NCI-H1694 (cell line): ENCODE measurements at regions not wholly inside any gene's neighbourhood (a gene's known extent, or its start where the extent isn't known, plus 50 kb on each side); places are given as distances from the start of the nearest gene placed in this dataset.
"Not testable (repeated sequence)": the region's sequence is repeated elsewhere in the genome, so short reads cannot be mapped to it uniquely, and the experiment has no call there.

Experiments used
- DNase-seq: peaks from one replicate; lab custom pipeline; 2025; lab: John Stamatoyannopoulos, UW

DNA sequence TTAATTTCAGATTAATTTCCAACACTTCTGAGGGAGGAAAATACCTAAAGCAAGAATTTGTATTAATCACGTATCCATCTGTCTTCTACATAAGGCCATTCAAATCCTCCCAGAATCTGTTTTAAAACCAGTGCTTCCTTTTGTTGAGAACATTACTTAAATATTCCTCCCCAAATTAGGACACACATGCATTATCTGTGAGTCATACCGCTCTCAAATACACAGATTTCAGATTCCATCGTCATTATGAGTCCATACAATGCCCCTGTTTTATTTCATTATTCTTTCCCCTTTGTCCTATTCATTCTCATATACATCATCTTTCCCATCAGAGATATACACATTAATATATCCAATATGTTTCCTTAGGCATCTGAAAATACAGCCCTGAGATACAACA is 57.3 kb upstream of the PRSS12 start:
- no peak for DNase-seq

DNA sequence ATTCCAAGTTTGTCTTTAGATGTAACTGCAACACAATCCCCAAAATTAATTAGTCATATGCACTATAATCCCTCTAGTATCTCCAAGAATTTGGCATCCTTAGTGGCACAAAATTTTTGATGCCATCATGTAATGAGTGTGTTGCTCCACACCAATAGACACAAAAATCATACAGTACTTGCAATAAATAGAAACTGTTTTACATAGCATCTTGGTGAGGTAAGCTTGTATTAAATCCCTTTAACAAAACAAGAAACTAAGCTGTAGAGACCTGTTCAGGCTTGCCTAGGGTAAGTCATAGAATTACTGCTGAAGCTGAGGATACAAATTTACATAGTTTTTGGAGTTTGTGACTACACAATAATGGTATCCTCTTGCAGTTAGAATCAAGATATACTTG is 64.5 kb upstream of the PRSS12 start:
- no peak for DNase-seq

DNA sequence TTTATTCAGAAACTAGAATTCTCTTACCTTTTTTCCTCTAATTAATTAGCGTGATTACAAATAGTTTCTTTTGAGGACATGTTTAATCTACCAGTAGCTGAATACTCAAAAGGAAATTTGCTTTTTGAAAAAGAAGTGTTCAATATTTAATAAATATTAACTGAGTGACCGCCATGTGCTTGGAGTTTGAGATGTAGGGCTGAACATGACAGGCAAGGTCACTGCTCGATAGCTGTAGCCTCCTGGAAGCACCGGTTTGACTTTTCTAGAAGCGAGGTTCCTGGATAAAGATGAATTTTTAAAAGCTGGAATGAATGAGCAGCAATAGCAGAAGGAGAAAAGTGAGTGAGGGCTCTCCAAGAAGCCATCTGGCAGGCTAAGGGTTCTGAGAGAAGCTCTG is 65.0 kb upstream of the PRSS12 start:
- DNase-seq, result not testable (repeated sequence)

DNA sequence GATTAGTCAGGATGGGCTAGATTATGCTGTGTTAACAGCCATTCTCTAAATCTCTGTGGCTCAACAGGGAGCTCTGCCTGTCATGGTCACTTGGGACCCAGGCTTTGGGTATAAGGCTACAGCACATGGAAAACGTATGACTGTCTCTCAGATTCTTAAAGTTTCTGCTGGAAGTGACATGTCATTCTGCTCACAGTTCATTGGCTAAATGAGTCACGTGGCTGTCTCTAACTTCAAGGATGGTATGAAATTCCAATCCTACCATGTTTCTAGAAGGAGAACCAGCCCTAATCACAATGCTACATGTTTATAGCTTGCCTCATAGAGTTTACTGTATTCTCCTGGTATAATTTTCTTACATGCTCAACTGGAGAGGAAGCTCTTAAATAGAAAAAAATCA is 65.6 kb upstream of the PRSS12 start:
- not testable (repeated sequence) for DNase-seq

DNA sequence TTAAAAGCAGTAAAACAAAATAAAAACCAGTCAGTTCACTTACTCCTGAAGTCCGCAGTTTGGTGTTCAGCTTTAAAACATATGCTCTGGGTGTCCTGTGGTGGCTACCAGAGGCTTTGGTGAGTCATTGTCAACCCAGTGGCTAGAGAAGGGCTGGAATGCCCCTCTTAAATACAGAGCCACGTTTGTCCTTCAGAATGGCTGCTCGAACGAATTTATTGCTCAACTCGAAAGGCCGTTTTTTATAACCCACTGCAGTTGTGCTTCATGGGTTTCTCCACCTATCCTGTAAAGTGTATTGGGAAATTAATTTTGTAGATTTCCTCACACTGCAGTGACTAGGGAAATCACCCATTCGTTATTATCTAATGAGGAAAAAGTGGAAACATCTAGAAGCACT is 66.8 kb upstream of the PRSS12 start:
- DNase-seq, result not testable (repeated sequence)

DNA sequence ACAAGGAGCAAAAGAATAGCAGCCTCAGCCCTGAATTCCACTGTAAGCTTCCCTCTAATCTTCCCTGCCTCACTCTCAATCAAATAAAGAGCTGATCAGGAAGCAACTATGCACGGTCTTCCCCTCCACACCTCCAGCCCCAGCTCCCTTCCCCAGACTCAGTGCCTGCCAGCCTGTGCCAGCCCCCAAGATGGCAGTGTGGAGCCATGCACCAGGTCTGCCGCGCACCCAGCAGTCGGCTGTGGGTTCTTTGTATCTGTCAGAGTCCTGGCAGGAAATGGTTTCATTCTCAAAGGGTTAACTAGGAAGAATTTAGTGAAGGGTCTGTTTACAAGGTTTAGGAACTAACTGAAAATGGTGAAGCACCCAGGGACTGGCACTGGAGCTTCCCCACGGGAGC is 71.3 kb upstream of the PRSS12 start:
- DNase-seq, result not testable (repeated sequence)

DNA sequence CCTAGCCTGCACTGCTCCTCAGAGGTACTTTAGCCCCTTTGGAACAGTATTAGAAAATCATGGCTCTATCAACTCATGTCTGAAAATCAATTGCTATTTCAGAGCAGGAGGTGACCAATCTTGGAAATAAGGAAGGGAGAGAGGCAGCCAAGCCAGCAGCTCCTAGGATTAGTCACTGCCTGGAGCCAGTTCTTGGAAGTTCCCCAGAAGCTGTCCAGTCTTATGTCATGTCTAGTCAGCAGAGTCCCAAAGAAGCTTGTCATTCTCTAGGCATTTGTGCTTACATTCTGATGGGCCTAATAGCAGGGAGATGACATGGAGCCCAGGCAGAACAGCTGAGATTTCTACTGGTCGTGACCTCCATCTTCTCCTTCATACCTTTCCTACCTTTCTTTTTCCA is 76.1 kb upstream of the PRSS12 start:
- not testable (repeated sequence) for DNase-seq

DNA sequence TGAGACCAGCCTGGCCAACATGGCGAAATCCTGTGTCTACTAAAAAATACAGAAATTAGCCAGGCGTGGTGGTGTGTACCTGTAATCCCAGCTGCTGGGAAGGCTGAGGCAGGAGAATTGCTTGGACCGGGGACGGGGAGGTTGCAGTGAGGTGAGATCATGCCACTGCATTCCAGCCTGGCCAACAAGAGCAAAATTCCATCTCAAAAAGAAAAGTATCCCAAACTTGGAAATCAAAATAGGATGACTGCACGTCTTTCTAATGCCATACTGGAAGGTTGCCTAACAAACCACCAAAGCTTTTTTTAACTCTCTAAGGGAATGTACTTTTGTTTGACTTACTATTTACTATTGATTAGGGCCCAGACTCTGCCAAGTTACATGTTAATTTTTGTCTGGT is 79.6 kb upstream of the PRSS12 start:
- not testable (repeated sequence) for DNase-seq

DNA sequence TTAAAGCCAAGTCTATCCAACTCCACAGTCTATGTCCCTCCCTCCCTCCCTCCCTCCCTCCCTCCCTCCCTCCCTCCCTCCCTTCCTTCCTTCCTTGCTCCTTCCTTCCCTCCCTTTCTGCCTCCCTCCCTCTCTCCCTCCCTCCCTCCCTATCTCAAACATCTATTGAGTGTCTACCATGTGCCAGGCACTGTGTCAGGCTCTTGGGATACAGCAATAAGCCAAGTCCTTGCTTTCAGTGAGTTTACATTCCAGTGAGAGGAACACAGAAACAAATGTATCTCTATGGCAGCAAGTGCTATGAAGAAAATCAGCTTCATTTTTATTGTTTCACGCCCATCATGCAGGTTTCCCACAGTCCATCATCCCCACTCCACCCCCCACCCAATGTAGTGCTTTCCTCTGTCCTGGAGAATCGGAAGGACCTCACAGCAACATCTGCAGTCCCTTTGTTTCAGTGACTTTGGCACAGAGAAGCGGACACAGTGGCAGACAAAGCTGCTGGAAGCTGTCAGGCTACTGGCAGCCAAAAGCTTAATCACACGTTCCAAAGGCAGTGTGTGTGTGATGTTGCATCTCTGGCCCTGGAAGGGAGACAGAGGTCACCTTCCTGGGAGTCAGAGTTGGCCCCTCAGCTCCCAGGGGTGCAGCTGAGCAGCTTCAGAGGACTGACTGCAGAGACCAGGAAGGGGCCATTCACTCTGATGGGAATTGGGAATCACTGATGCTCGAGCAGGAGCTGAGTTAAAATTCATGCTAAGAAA is 81.0 kb upstream of the PRSS12 start:
- DNase-seq, result not testable (repeated sequence)

DNA sequence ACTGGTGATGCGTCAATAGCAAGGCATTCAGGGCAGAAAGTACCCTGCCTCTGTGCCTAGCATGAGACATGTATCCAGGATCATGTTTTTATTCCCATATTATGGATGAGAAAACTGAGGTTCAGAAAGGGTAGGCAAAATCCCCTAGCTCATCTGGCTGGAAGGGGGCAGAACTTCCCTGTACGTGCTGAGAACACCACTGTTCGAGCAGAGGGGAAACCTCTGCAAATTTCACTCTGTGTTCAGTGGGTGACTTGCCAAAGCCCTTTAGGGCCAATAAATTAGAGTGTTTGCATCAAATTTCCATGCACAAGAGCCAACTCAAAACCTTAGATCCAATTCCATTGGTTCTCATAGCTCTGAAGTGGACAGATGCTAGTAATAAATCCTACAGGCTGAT is 82.6 kb upstream of the PRSS12 start:
- DNase-seq, result not testable (repeated sequence)

DNA sequence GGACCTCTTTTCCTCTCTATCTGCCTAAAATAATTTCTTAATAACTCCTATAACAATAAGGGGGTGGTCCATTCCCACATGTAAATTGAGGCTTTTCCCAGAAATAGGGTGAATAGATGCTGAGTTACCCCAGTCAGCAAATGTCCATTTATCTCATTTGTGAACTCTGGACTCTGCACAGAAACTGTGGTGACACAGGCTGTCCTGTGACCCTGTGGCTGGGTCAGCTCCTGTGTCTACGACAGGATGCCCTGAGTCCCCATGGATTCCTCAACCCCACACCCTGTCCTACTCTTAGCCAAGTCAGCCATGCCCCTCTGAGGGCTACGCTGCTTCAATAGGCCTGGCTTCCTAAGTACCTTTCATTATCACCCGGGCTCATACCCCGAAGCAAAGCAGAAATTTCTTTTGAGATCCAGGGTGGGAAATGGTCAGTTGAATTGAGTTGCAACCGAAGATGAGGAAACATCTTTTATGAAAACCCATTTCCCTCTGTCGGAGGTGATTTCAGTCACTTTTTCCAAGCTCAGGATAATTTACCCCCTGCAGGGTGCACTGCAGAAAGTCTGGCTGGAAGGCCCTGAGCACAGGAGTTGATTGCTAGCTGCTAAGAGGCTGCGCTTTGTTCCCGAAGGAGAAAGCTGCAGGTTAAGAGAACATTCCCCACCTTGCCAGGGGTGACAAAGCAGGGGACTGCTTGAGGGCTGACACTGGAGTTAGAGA is 89.5 kb upstream of the PRSS12 start:
- not testable (repeated sequence) for DNase-seq

DNA sequence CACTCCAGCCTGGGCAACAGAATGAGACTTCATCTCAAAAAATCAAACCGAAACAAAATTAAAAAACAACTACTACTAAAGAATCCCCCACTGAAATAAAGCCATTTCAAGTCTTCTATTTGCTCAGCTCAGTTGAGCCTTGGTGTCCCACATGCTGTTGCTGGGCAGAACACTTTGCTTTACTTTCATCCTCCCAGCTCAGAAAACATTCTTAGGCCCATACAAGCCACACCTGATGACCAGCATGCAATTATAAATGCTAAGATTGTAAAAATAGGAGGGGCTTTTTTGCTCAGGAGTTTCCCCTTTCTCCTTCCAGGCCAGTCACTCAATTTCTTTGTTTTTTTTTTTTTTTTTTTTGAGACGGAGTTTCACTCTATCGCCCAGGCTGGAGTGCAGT is 94.6 kb upstream of the PRSS12 start:
- not testable (repeated sequence) for DNase-seq

DNA sequence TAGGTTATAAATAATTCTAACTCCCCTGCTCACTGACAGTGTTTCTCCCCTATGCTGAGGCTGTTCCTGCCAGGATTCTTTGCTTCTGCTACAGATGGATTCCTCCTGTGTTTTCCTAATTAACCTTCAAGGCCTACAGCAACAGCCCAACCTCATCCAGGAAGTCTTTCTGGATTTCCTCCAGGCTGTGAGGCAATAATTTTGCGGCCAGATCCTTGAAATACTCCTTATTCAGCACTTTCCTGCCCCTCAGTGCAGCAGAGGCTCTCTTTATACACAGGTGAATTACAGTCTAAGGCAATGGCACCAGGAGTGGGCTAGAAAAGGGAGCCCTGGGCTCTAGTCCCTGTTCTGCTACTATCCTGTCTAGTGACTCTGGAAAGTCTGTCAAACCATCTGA is 102.1 kb upstream of the PRSS12 start:
- DNase-seq, result not testable (repeated sequence)

DNA sequence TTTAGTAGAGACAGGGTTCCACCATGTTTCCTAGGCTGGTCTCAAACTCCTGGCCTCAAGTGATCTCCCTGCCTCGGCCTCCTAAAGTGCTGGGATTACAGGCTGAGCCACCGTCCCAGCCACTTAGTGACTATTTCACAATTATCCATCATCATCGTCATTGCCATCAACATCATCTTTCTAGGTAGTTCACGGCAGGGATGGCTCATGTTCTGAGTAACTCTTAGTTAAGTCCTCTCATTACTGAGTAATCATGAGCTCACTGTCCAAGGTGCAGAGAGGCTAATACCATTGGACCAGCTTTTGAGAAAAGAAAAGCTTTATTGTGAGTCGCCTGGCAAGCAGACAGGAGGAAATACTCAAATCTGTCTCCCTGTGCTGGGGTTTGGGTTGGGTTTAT is 108.6 kb upstream of the PRSS12 start:
- DNase-seq, result not testable (repeated sequence)

DNA sequence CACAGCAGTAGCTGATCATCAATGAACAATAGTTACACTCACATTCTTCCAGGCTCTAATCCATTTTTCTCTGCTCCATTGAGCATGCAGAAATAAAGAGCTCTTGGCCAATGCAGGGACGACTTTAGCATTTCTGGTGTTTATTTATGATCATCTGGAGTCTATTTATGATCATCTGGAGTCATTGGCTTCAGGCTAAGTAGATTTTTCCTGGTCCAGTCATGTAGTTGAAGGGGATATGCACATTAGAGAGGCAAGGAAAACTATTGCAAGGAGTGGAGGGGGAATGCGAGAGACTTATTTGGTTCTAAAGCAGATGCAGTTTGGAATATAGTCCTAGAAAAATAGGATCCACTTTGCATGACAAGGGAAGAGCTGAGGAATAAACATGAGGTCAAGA is 113.0 kb upstream of the PRSS12 start:
- DNase-seq, result not testable (repeated sequence)

DNA sequence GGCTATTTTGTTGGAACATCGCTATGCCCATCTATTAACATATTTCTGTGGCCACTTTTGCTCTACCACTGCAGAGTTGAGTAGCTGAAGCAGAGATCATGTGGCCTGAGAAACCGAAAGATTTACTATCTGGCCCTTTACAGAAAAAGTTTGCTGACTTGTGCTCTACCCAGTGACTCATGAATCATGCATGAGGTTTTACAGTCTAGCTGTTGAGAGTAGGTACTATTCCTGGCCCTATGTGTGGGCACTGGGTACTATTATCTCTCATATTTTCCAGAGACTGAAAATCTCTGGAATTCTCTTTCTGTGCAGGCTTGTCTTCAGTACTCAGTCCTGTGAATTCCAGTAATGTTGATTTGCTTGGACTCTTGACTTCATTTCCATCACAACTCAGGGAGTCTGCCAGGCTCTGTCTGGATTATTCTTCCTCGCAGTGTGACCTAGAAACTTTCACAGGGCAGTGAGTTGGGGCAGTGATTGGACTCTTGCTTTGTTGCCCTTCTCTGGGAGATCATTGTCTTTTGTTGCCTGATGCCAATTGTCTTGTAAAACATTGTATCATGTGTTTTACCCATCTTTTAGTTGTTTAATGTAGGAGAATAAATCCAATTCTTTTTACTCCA is 121.3 kb upstream of the PRSS12 start:
- not testable (repeated sequence) for DNase-seq

DNA sequence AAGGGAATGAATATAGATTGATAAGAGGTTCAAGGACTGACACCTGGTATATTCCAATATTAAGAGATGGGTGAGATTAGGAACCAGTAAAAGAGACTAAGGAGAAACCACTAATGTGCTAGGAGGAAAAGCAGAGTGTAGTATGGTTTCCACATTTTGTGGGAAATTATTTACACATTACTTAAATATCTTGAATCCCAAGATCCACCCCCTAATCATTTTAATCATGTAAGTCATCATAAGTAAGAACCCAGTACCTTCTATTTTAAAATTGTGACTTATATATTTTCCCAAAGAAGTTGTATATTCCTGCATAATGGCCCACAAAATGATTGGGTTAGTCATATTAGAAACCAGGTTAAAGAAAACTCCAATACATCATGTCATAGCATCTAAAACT is 122.0 kb upstream of the PRSS12 start:
- DNase-seq, result not testable (repeated sequence)

DNA sequence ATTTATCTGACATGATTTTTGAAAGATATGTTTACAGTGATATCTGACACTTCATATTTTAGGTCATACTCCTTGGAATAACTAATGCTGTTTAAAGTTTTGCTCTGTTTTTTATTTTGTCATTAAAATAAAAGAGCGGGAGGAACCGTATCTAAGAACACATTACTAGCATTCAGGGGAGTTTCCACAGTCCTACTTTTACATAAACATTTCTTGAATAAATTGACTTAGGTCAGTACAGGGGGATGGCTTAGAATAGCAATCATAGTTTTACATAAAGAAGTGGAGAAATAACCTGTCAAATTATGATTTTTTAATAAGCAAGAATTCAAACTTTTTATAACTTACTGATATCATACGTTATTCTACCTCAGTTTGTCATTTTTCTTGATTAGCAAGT is 123.1 kb upstream of the PRSS12 start:
- not testable (repeated sequence) for DNase-seq

DNA sequence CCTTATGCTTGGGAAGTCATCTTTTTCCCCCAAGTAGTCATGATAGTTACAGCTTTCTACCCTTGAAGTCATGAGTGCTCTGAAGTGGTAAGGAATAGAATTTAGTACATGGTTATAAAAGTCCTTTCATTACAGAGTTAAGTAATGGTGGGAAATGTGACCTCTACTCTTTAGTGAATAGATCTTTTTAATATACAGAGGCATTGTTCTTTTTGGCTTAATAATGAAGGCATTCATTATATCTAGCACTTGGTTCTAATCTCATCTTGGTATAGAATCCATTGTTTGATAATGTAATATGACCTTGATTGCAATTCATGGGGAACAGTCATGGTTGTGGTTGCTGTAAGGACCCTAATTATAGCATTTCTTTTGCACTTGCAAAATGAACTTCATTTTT is 125.0 kb upstream of the PRSS12 start:
- not testable (repeated sequence) for DNase-seq

DNA sequence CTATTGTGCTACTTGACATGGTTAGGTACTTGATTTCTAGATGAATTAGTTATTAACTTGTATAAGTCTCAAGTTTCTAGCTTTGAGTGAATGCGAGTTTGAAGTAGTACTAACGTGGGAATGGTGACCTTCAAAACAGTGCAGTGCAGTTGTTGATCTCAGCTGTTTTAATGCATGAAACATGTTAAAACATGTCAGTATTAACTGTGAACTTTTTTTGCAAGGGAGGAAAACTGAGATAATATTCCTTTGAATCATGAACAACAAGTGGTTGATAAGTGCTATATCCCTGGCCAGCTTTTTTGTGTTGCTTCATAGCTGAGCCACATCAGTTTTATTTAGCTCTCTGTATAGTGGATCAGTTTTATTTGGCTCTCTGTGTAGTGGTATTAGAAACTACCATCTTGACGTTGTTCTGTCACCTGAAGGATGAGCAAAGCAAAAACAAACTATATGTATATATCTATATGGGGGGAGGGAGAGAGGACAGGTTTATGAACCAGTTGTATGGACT is 133.1 kb upstream of the PRSS12 start:
- DNase-seq, result not testable (repeated sequence)

DNA sequence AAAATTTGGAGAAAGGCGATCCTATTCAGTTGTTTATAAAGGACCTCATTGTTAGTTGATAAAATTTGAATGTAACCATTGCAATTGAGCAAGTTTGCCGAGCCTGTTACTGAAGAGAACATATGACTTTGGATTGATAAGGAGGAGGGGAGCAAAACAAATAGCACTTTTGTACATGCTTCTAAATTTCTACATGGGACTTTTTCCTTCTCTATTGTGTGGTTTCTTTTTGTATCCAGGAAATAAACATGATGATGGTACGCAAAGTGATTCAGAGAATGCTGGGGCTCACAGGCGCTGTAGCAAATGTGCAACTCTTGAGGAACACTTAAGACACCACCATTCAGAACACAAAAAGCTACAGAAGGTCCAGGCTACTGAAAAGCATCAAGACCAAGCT is 140.2 kb upstream of the PRSS12 start:
- not testable (repeated sequence) for DNase-seq

DNA sequence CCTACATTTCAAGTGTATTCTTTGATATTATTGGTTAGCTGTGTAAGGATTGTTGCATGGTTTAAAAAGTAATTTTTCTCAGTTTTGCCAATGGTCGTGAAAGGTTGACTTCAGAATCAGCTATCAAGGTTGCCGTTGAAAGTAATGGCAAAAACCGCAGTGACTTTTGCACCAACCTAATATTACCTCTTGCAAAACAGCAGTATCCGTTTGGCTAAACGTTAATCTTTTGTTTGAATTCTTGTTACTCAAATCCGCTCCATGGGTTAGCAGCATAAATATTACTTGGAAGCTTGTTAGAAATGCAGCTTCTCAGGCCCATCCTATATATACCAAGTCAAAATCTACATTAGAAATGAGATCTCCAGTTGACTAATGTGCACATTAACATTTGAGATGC is 141.6 kb upstream of the PRSS12 start:
- not testable (repeated sequence) for DNase-seq

DNA sequence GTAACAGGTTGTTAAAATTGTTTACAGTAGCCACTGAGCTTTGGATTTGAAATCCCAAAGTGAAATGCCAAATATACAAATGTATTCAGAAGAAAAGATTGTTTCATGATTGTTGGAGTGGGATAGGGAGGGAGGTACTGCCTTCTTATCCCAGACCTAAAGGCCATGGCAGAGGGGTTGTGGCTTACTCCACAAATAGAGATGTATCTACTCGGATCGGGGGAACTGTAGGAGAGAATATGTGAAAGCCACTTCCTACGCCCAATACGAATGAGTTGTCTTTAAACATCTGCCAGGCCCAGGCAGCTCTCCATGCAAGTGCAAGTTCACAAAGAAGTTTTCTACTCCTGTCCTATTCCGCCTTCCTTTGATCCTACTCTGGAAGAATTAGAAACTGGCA is 150.2 kb upstream of the PRSS12 start:
- not testable (repeated sequence) for DNase-seq
